GM19351 (cell line): ENCODE measurements at regions not wholly inside any gene's neighbourhood (a gene's known extent, or its start where the extent isn't known, plus 50 kb on each side); places are given as distances from the start of the nearest gene placed in this dataset.
"Not testable (repeated sequence)": the region's sequence is repeated elsewhere in the genome, so short reads cannot be mapped to it uniquely, and the experiment has no call there.

Source experiments
- ATAC-seq: cut with Tn5 transposase; IDR thresholded peaks from one replicate; pipeline ENCODE4 v1.9.1; 2021; ENCODE audit warnings: mild to moderate bottlenecking, moderate library complexity; ENCODE audit not compliant: unreplicated experiment

DNA sequence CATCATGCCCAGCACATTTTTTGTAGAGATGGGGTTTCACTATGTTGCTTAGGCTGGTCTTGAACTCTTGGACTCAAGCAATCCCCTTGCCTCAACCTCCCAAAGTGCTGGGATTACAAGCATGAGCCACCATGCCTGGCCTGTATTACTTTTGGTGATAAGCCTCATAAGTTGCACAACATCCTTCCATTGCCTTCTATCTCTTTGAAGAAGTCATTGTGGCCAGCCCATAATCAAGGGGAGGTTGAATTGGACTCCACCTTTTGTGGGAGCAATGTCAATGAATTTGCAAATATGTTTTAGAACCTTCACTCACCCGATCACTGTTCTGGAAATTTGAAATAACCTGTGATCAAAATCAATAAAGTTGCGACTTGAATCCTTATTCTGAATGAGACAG is 104.3 kb upstream of the CLINT1 start:
- no peak for ATAC-seq

DNA sequence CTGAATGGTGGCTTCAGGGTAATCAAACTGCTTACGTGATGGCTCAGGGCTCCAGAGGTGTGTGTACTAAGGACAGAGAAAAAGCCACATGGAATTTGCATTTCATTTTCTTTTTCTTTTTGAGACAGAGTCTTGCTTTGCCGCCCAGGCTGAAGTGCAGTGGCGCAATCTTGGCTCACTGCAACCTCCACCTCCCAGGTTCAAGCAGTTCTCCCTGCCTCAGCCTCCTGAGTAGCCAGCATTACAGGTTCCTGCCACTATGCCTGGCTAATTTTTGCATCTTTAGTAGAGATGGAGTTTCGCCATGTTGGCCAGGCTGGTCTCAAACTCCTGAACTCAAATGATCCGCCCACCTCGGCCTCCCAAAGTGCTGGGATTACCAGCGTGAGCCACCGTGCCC is 103.7 kb upstream of the CLINT1 start:
- not testable (repeated sequence) for ATAC-seq

GRCh38 chr5:157961896-157962590 is 103.1 kb upstream of the CLINT1 start:
- ATAC-seq: no peak

GRCh38 chr5:157961176-157961575 is 102.2 kb upstream of the CLINT1 start:
- ATAC-seq: no peak

DNA sequence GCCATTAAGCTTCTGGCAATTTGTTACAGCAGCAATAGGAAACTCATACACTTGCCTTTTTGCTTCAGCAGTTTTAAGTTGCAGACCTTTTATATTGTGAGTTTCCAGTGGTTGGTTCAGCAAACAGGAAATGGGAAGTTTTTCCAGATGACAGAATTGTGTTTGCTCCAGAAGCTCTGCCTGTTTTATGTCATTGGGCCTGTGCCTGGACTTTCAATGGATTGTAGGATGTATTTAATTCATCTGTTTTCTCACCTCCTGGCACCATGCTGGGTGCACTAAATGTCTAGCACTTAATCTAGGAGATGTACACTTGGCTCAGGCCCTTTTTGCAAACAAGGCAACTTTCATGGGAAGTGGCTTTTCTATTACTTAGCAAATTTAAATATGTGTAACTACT is 100.4 kb upstream of the CLINT1 start:
- ATAC-seq: no peak

DNA sequence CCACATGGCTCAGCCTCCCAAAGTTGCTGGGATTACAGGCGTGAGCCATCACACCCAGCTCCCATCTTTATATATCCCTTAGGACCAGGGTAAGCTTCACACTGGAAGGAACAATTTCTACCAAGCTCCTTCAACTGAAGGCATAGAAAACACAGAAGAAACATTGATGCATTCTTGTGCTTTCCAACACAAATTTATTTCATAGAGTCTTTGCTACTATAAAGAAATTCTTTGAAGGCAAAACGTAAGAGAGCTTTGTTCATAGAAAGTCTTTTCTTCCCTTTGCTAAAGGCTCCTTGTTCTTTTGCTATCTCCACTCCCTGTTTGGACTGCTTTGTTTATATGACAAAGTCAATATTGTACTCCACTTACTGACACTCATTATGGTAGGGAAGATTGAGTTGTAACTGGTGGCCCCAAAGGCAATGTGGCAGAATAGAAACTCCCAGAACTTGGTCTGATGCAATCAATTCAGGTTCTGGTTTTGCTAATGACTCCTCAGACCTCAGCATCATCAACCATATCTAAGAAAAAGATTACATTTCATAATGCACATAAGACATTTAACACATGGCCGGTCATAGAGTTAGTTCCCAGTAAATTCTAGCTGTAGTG is 97.4 kb upstream of the CLINT1 start:
- no peak for ATAC-seq

- ATAC-seq: no peak
Measured at GRCh38 chr5:157955541-157956172, 96.7 kb upstream of the CLINT1 start.

- ATAC-seq: no peak
Measured at GRCh38 chr5:157952374-157952685, 93.4 kb upstream of the CLINT1 start.

GRCh38 chr5:157951673-157952373 is 92.9 kb upstream of the CLINT1 start:
- no peak for ATAC-seq

DNA sequence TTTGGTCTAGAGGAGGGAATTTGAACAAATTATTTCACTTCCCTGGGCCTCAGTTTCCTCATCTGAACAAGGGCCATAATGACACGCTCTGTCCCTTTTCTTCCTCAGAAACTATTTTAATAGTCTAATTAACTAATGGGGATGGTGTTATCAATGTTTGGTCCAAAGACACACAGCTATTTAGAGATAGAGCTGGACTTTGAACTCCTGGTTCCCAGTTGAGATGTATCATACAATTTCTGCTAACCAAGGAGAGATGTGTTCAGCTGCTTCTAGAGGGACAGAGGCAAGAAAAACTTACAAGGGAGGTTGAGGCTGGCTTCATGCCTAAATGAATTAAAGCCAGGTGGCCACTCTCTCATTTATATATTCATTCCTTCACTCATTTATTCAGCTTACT is 90.6 kb upstream of the CLINT1 start:
- ATAC-seq: no peak

- peak; percentile 96 for ATAC-seq
Measured at GRCh38 chr5:157948738-157949410, 89.9 kb upstream of the CLINT1 start.

GRCh38 chr5:157947156-157947555 is 88.2 kb upstream of the CLINT1 start:
- ATAC-seq: no peak

- ATAC-seq: not testable (repeated sequence)
Measured at GRCh38 chr5:157945822-157946221, 86.9 kb upstream of the CLINT1 start.

DNA sequence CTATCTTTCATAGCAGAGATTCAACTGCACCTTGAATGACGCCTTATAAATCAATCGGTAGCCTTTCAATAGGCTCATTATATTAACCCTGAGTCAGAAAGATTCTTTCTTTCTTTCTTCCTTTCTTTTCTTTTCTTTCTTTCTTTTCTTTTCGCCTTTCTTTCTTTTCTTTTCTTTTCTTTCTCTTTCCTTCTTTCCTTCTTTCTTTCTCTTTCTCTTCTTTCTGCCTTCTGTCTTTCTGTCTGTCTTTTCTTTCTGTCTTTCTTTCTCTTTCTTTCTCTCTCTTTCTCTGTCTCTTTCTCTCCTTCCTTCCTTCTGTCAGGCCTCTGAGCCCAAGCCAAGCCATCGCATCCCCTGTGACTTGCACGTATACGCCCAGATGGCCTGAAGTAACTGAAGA is 86.0 kb upstream of the CLINT1 start:
- ATAC-seq: no peak

DNA sequence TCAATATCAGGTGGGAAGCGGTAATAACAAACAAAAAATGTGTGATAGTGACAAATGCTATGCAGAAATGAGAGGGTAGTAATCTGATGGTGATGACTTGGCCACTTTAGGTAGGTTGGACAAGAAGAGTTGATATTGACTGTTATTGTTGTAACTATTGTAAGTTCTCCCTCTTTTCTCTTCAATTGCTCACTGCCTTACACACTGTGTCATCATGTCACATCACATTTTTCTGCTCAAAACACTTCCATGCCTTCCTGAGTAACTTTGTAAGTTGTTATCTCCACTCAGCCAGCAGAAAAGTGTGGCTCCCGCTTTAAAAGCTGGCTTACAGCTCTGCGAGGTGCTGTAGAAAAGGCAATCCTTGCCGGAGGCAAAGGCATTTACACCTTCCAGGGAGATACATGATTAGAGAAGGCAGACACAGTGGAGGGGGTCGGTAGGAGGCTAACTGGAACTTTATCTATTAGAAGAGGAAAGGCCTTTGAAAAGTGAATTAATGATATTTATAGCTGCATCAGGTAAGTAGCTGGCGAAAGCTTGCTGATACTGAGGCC is 85.2 kb upstream of the CLINT1 start:
- ATAC-seq: no peak

GRCh38 chr5:157942595-157942994 is 83.7 kb upstream of the CLINT1 start:
- ATAC-seq: no peak

DNA sequence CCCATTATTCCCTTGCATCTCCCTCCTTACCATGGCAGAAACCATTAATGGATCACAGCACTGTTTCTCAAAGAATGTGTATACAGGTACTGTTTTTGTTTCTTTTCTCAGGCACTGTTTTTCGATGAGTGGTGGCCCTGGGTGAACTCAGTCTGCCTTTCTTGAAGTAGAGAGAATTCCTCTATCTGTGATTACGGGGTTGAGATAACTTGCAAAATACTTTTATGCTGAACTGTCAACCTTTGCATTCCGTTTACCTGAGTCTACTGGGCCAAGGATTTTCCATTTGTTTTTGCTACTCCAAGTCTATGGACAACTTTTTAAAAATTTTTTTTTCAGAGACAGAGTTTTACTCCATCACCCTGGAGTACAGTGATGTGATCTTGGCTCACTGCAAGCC is 82.7 kb upstream of the CLINT1 start:
- ATAC-seq: no peak

GRCh38 chr5:157938101-157938500 is 79.2 kb upstream of the CLINT1 start:
- ATAC-seq: not testable (repeated sequence)

GRCh38 chr5:157936776-157937501 is 78.0 kb upstream of the CLINT1 start:
- not testable (repeated sequence) for ATAC-seq

DNA sequence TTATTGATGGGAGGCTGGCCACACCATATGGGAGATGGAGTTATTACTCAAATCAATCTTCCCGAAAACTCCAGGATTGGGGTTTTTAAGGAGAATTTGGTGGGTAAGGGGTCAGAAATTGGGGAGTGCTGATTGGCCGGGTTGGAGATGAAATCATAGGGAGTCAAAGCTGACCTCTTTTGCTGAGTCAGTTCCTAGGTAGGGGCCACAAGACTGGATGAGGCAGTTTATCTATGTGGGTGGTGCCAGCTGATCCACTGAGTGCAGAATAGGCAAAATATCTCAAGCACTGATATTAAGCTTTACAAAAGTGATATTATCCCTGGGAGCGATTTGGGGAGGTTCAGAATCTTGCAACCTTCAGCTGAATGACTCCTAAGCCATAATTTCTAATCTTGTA is 75.7 kb upstream of the CLINT1 start:
- ATAC-seq: no peak
